H7 (cell line): ENCODE measurements at regions not wholly inside any gene's neighbourhood (a gene's known extent, or its start where the extent isn't known, plus 50 kb on each side); places are given as distances from the start of the nearest gene placed in this dataset.

Experiments
- DNase-seq: peaks from one replicate; pipeline ENCODE4 v3.0.0; 2012
- H3K27me3 ChIP-seq: 2 replicates; pipeline ENCODE4 v1.6.0; 2011; ENCODE audit warnings: mild to moderate bottlenecking, low read length; ENCODE audit not compliant: control insufficient read depth, insufficient read depth
- H3K36me3 ChIP-seq: replicated peaks from 2 replicates; pipeline ENCODE4 v1.5.1; 2011; ENCODE audit warnings: low read length; ENCODE audit not compliant: control insufficient read depth, insufficient read depth
- H3K4me3 ChIP-seq: 2 replicates; pipeline ENCODE4 v1.5.1; 2011; ENCODE audit warnings: low read depth, mild to moderate bottlenecking, control low read depth, low read length, moderate library complexity; ENCODE audit not compliant: insufficient read depth

GRCh38 chr4:24121395-24122175 lies 231.7 kb upstream of the PPARGC1A start:
- Histone ChIP-seq H3K4me3 (no peak overlapping the region), H3K36me3 (no peaks in the 10 kb centered on the region), H3K27me3 (no peaks in the 10 kb centered on the region)
- no peak for DNase-seq

- Histone ChIP-seq H3K4me3 (no peak overlapping the region), H3K36me3 (no peaks in the 10 kb centered on the region), H3K27me3 (no peaks in the 10 kb centered on the region)
- DNase-seq, result no peak
These were observed 228.1 kb upstream of the PPARGC1A start for GRCh38 chr4:24117975-24118374.

- H3K4me3 ChIP-seq, result no peak overlapping the region
- H3K27me3 ChIP-seq, result no peaks in the 10 kb centered on the region
- no peaks in the 10 kb centered on the region for H3K36me3 ChIP-seq
- DNase-seq, result no peak
These were observed 226.3 kb upstream of the PPARGC1A start for GRCh38 chr4:24116107-24116506.

- DNase-seq, result no peak
- H3K27me3 ChIP-seq, result no peaks in the 10 kb centered on the region
- no peak overlapping the region for H3K4me3 ChIP-seq
- H3K36me3 ChIP-seq, result no peaks in the 10 kb centered on the region
These were observed 225.2 kb upstream of the PPARGC1A start for GRCh38 chr4:24114919-24115500.

- DNase-seq, result no peak
- H3K4me3 ChIP-seq, result no peak overlapping the region
- H3K36me3 ChIP-seq, result no peaks in the 10 kb centered on the region
- H3K27me3 ChIP-seq, result no peaks in the 10 kb centered on the region
These were observed 224.6 kb upstream of the PPARGC1A start for GRCh38 chr4:24114444-24114843.

GRCh38 chr4:24112466-24112865 lies 222.6 kb upstream of the PPARGC1A start:
- H3K36me3 ChIP-seq, result no peaks in the 10 kb centered on the region
- no peak overlapping the region for H3K4me3 ChIP-seq
- no peaks in the 10 kb centered on the region for H3K27me3 ChIP-seq
- DNase-seq, result no peak

- Histone ChIP-seq H3K36me3 (no peaks in the 10 kb centered on the region), H3K27me3 (no peaks in the 10 kb centered on the region), H3K4me3 (no peak overlapping the region)
- DNase-seq, result no peak
These were observed 218.7 kb upstream of the PPARGC1A start for GRCh38 chr4:24108567-24108966.

- no peak for DNase-seq
- Histone ChIP-seq H3K27me3 (no peaks in the 10 kb centered on the region), H3K36me3 (no peaks in the 10 kb centered on the region), H3K4me3 (no peak overlapping the region)
These were observed 215.6 kb upstream of the PPARGC1A start for GRCh38 chr4:24105327-24106038.

GRCh38 chr4:24104158-24104565 lies 214.3 kb upstream of the PPARGC1A start:
- Histone ChIP-seq H3K27me3 (no peaks in the 10 kb centered on the region), H3K36me3 (no peaks in the 10 kb centered on the region), H3K4me3 (no peak overlapping the region)
- DNase-seq, result no peak

GRCh38 chr4:24103434-24104157 lies 213.7 kb upstream of the PPARGC1A start:
- DNase-seq, result no peak
- H3K27me3 ChIP-seq, result no peaks in the 10 kb centered on the region
- no peaks in the 10 kb centered on the region for H3K36me3 ChIP-seq
- no peak overlapping the region for H3K4me3 ChIP-seq

GRCh38 chr4:24102621-24103020 lies 212.8 kb upstream of the PPARGC1A start:
- H3K4me3 ChIP-seq, result no peak overlapping the region

GRCh38 chr4:24096603-24097002 lies 206.8 kb upstream of the PPARGC1A start:
- DNase-seq, result no peak

More at GRCh38 chr4:24102621-24103020, 212.8 kb upstream of the PPARGC1A start:
- no peaks in the 10 kb centered on the region for H3K36me3 ChIP-seq
- H3K27me3 ChIP-seq, result no peaks in the 10 kb centered on the region
- no peak for DNase-seq

GRCh38 chr4:24094726-24095125 lies 204.9 kb upstream of the PPARGC1A start:
- Histone ChIP-seq H3K4me3 (no peak overlapping the region), H3K27me3 (no peaks in the 10 kb centered on the region), H3K36me3 (no peaks in the 10 kb centered on the region)
- DNase-seq, result no peak

More at GRCh38 chr4:24096603-24097002, 206.8 kb upstream of the PPARGC1A start:
- no peaks in the 10 kb centered on the region for H3K27me3 ChIP-seq
- H3K4me3 ChIP-seq, result no peak overlapping the region
- no peaks in the 10 kb centered on the region for H3K36me3 ChIP-seq

GRCh38 chr4:24093446-24093845 lies 203.6 kb upstream of the PPARGC1A start:
- no peak for DNase-seq
- no peaks in the 10 kb centered on the region for H3K27me3 ChIP-seq
- H3K36me3 ChIP-seq, result no peaks in the 10 kb centered on the region
- no peak overlapping the region for H3K4me3 ChIP-seq
